Neural cell (in vitro differentiated cells): ENCODE measurements at regions not wholly inside any gene's neighbourhood (a gene's known extent, or its start where the extent isn't known, plus 50 kb on each side); places are given as distances from the start of the nearest gene placed in this dataset.

Source experiments
- H2AFZ ChIP-seq: fragments of 200-600, 300-800 bp; sonication (generic), shearing (Covaris generic); 2 replicates; pipeline ENCODE4 v1.6.0; 2014; ENCODE audit warnings: low read depth, mild to moderate bottlenecking, antibody characterized with exemption, low read length, moderate library complexity
- H3F3A ChIP-seq: fragments of 200-600 bp; shearing (Covaris generic); 2 replicates; pipeline ENCODE4 v1.6.1; 2016; ENCODE audit warnings: mild to moderate bottlenecking, moderate library complexity, mixed read lengths, antibody characterized with exemption, low read length; ENCODE audit not compliant: insufficient read depth, poor library complexity, severe bottlenecking
- H3K27ac ChIP-seq: fragments of 200-600, 300-800 bp; sonication (generic), shearing (Covaris generic); 2 replicates; pipeline ENCODE4 v1.5.1; 2014; ENCODE audit warnings: mild to moderate bottlenecking, low read length, moderate library complexity
- H3K27me3 ChIP-seq: fragments of 300-800, 200-600 bp; sonication (generic), shearing (Covaris generic); 2 replicates; pipeline ENCODE4 v1.6.0; 2014; ENCODE audit warnings: mild to moderate bottlenecking, low read depth, low read length, moderate library complexity; ENCODE audit not compliant: insufficient read depth
- H3K36me3 ChIP-seq: fragments of 300-800, 200-600 bp; sonication (generic), shearing (Covaris generic); 2 replicates; pipeline ENCODE4 v1.5.1; 2014; ENCODE audit warnings: mild to moderate bottlenecking, antibody characterized with exemption, low read length, moderate library complexity; ENCODE audit not compliant: insufficient read depth
- H3K4me2 ChIP-seq: fragments of 300-800, 200-600 bp; sonication (generic), shearing (Covaris generic); 2 replicates; pipeline ENCODE4 v1.6.0; 2014; ENCODE audit warnings: mild to moderate bottlenecking, low read length
- H3K4me3 ChIP-seq: fragments of 300-800, 200-600 bp; sonication (generic), shearing (Covaris generic); 2 replicates; pipeline ENCODE4 v1.5.1; 2014; ENCODE audit warnings: mild to moderate bottlenecking, low read length, moderate library complexity
- H3K79me2 ChIP-seq: fragments of 200-600 bp; shearing (Covaris generic); replicated peaks from 2 replicates; pipeline ENCODE4 v1.6.0; 2014; ENCODE audit warnings: mild to moderate bottlenecking, low read length, moderate library complexity; ENCODE audit not compliant: insufficient read depth
- H3K9ac ChIP-seq: fragments of 300-800, 200-600 bp; sonication (generic), shearing (Covaris generic); 2 replicates; pipeline ENCODE4 v1.6.1; 2016; ENCODE audit warnings: mild to moderate bottlenecking, low read length, mixed read lengths
- H3K9me2 ChIP-seq: fragments of 200-600 bp; shearing (Covaris generic); 2 replicates; pipeline ENCODE4 v1.6.1; 2016; ENCODE audit warnings: mild to moderate bottlenecking, low read length, mixed read lengths; ENCODE audit not compliant: insufficient read depth
- H3K9me3 ChIP-seq: fragments of 200-600, 300-800 bp; sonication (generic), shearing (Covaris generic); 2 replicates; pipeline ENCODE4 v1.6.1; 2016; ENCODE audit warnings: mild to moderate bottlenecking, mixed run types, low read length, moderate library complexity, mixed read lengths
- H4K20me1 ChIP-seq: fragments of 200-600 bp; shearing (Covaris generic); 2 replicates; pipeline ENCODE4 v1.6.1; 2016; ENCODE audit warnings: mild to moderate bottlenecking, mixed run types; ENCODE audit not compliant: insufficient read depth
- EP300 ChIP-seq: fragments of 450-650 bp; conservative IDR thresholded peaks from 2 replicates; pipeline ENCODE4 v1.6.1; 2014; ENCODE audit warnings: antibody characterized with exemption, mild to moderate bottlenecking, moderate library complexity; ENCODE audit not compliant: poor library complexity, severe bottlenecking
- EZH2 ChIP-seq: fragments of 200-600, 300-800 bp; shearing (Covaris generic), sonication (generic); IDR thresholded peaks from 2 replicates; pipeline ENCODE4 v1.6.1; 2014; ENCODE audit warnings: antibody characterized with exemption, low read length, borderline replicate concordance, mild to moderate bottlenecking; ENCODE audit not compliant: insufficient read depth, poor library complexity, severe bottlenecking
- MXI1 ChIP-seq: fragments of 450-650 bp; conservative IDR thresholded peaks from 2 replicates; pipeline ENCODE4 v1.6.1; 2014; ENCODE audit warnings: antibody characterized with exemption, mild to moderate bottlenecking; ENCODE audit not compliant: poor library complexity, severe bottlenecking
- POLR2AphosphoS5 ChIP-seq: IDR thresholded peaks from 2 replicates; pipeline ENCODE4 v1.6.1; 2012
- RAD21 ChIP-seq: fragments of 450-650 bp; conservative IDR thresholded peaks from 2 replicates; pipeline ENCODE4 v1.6.1; 2014; ENCODE audit warnings: antibody characterized with exemption, mild to moderate bottlenecking, moderate library complexity
- SMC3 ChIP-seq: fragments of 450-650 bp; conservative IDR thresholded peaks from 2 replicates; pipeline ENCODE4 v1.6.1; 2014; ENCODE audit warnings: antibody characterized with exemption, mild to moderate bottlenecking, moderate library complexity; ENCODE audit not compliant: poor library complexity
- TAF1 ChIP-seq: IDR thresholded peaks from 2 replicates; pipeline ENCODE4 v1.6.1; 2012; ENCODE audit warnings: low read depth
- TF ChIP-seq, protein P1 (sequence below): IDR thresholded peaks from 2 replicates; pipeline ENCODE4 v1.6.1; 2012; ENCODE audit warnings: borderline replicate concordance
- TF ChIP-seq, protein P2 (sequence below): fragments of 450-650 bp; IDR thresholded peaks from 2 replicates; pipeline ENCODE4 v1.5.1; 2014; ENCODE audit warnings: antibody characterized with exemption, mild to moderate bottlenecking, moderate library complexity; ENCODE audit not compliant: poor library complexity, severe bottlenecking

DNA sequence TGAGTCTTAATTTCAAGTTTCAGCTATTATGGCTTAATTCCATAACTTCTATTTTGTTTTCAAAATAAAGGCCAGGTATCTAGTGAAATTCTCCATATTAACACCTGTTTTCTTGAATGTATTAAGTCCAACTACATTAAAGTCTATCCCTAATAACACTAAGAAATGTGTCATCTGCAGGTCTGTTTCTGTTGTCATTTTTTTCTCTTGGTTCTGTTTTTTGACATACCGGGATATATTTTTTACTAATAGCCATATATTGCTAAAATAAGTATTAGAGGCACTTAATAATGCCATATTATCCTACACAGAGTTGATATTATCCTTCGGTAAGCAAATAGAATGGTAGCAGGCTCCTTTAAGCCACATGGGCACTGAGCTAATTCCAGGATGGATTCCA, 176.0 kb upstream of the MPPED2 start:
- no peaks in the 10 kb centered on the region for H3K9me2 ChIP-seq
- H3K4me3 ChIP-seq: no peak overlapping the region
- H3K9ac ChIP-seq: no peak overlapping the region

DNA sequence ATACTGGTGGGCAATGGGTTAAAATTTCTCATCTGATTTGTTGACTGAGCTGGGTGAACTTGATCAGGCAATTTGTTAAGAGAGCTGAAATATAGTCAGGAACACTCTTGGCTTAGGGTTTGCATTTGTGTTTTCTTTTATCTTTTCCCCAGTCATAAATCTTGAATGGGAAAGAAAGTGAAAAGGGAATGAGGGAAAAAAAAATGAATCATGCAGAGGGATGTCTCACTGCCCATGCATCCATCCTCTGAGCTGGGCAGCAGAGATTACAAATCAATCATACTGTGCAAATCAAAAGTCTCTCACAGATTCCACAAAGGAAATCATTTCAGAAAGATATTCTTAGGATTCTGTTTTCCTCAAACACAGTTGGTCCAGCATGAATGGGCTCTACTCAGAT, 174.2 kb upstream of the MPPED2 start:
- Histone ChIP-seq H3F3A (no peaks in the 10 kb centered on the region), H3K4me3 (no peak overlapping the region), H3K27me3 (no peaks in the 10 kb centered on the region), H3K27ac (no peak overlapping the region), H3K9me2 (no peaks in the 10 kb centered on the region), H3K36me3 (no peaks in the 10 kb centered on the region), H3K79me2 (no peaks in the 10 kb centered on the region), H3K9ac (no peak overlapping the region), H3K4me2 (no peak overlapping the region), H2AFZ (no peak overlapping the region), H3K9me3 (peaks cover 4% of the 10 kb centered on the region), H4K20me1 (no peaks in the 10 kb centered on the region)
- no peak for TF ChIP-seq POLR2AphosphoS5
- no peak for TF ChIP-seq TAF1
- no peak for TF ChIP-seq EZH2
- TF ChIP-seq, protein P1, sequence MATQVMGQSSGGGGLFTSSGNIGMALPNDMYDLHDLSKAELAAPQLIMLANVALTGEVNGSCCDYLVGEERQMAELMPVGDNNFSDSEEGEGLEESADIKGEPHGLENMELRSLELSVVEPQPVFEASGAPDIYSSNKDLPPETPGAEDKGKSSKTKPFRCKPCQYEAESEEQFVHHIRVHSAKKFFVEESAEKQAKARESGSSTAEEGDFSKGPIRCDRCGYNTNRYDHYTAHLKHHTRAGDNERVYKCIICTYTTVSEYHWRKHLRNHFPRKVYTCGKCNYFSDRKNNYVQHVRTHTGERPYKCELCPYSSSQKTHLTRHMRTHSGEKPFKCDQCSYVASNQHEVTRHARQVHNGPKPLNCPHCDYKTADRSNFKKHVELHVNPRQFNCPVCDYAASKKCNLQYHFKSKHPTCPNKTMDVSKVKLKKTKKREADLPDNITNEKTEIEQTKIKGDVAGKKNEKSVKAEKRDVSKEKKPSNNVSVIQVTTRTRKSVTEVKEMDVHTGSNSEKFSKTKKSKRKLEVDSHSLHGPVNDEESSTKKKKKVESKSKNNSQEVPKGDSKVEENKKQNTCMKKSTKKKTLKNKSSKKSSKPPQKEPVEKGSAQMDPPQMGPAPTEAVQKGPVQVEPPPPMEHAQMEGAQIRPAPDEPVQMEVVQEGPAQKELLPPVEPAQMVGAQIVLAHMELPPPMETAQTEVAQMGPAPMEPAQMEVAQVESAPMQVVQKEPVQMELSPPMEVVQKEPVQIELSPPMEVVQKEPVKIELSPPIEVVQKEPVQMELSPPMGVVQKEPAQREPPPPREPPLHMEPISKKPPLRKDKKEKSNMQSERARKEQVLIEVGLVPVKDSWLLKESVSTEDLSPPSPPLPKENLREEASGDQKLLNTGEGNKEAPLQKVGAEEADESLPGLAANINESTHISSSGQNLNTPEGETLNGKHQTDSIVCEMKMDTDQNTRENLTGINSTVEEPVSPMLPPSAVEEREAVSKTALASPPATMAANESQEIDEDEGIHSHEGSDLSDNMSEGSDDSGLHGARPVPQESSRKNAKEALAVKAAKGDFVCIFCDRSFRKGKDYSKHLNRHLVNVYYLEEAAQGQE: no peak
- no peak for TF ChIP-seq EP300
- TF ChIP-seq, protein P2, sequence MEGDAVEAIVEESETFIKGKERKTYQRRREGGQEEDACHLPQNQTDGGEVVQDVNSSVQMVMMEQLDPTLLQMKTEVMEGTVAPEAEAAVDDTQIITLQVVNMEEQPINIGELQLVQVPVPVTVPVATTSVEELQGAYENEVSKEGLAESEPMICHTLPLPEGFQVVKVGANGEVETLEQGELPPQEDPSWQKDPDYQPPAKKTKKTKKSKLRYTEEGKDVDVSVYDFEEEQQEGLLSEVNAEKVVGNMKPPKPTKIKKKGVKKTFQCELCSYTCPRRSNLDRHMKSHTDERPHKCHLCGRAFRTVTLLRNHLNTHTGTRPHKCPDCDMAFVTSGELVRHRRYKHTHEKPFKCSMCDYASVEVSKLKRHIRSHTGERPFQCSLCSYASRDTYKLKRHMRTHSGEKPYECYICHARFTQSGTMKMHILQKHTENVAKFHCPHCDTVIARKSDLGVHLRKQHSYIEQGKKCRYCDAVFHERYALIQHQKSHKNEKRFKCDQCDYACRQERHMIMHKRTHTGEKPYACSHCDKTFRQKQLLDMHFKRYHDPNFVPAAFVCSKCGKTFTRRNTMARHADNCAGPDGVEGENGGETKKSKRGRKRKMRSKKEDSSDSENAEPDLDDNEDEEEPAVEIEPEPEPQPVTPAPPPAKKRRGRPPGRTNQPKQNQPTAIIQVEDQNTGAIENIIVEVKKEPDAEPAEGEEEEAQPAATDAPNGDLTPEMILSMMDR: no peak

More for the DNA sequence above, 176.0 kb upstream of the MPPED2 start:
- H3K4me2 ChIP-seq: no peak overlapping the region
- TF ChIP-seq SMC3: no peak
- no peak for TF ChIP-seq EZH2
- no peak for TF ChIP-seq RAD21
- TF ChIP-seq TAF1: no peak
- TF ChIP-seq, protein P2: no peak
- TF ChIP-seq, protein P1: no peak
- TF ChIP-seq MXI1: no peak
- TF ChIP-seq POLR2AphosphoS5: no peak
- no peaks in the 10 kb centered on the region for H4K20me1 ChIP-seq
- no peaks in the 10 kb centered on the region for H3K79me2 ChIP-seq
- H3K36me3 ChIP-seq: no peaks in the 10 kb centered on the region
- no peak overlapping the region for H3K27ac ChIP-seq
- no peaks in the 10 kb centered on the region for H3K27me3 ChIP-seq
- peaks cover 4% of the 10 kb centered on the region for H3K9me3 ChIP-seq
- no peak overlapping the region for H2AFZ ChIP-seq
- no peaks in the 10 kb centered on the region for H3F3A ChIP-seq
